MCF 10A (cell line): ENCODE measurements at regions not wholly inside any gene's neighbourhood (a gene's known extent, or its start where the extent isn't known, plus 50 kb on each side); places are given as distances from the start of the nearest gene placed in this dataset.

ENCODE experiments used
- BruUV-seq: library from RNA; stranded (reverse); fragments of 400-500 nt; replicated peaks from 2 replicates; lab custom pipeline; 2021; lab: Mats Ljungman, UMichigan
- CTCF ChIA-PET: fragments of 300-600 bp; sonication (Branson Sonifier 250); formaldehyde crosslinking; extraction: SDS; loops from one replicate; lab custom pipeline; 2021; ENCODE audit warnings: antibody characterized with exemption, inconsistent platforms; lab: Yijun Ruan, JAX
- POLR2A ChIA-PET: fragments of 300-600, 350-650 bp; sonication (Branson Sonifier 250); formaldehyde crosslinking; extraction: SDS; loops from one replicate; lab custom pipeline; 2020; ENCODE audit warnings: antibody characterized with exemption, inconsistent platforms; lab: Yijun Ruan, JAX
- DNase-seq: peaks from one replicate; pipeline ENCODE4 v3.0.0-alpha.2; 2018; ENCODE audit not compliant: unreplicated experiment
- H3K27ac Mint-ChIP-seq: one replicate; pipeline ENCODE4 v1.8.0; 2022; ENCODE audit warnings: mild to moderate bottlenecking, low read depth, mixed read lengths; ENCODE audit not compliant: unreplicated experiment
- H3K27me3 Mint-ChIP-seq: one replicate; pipeline ENCODE4 v1.8.0; 2022; ENCODE audit warnings: mixed read lengths; ENCODE audit not compliant: insufficient read depth, unreplicated experiment
- H3K36me3 Mint-ChIP-seq: one replicate; pipeline ENCODE4 v1.8.0; 2022; ENCODE audit warnings: mild to moderate bottlenecking, moderate library complexity, mixed read lengths; ENCODE audit not compliant: insufficient read depth, unreplicated experiment
- H3K4me1 Mint-ChIP-seq: one replicate; pipeline ENCODE4 v1.8.0; 2022; ENCODE audit warnings: mixed read lengths; ENCODE audit not compliant: insufficient read depth, unreplicated experiment
- H3K4me3 Mint-ChIP-seq: one replicate; pipeline ENCODE4 v1.8.0; 2022; ENCODE audit warnings: mild to moderate bottlenecking, moderate library complexity, mixed read lengths; ENCODE audit not compliant: unreplicated experiment
- H3K9me3 Mint-ChIP-seq: one replicate; pipeline ENCODE4 v1.8.0; 2022; ENCODE audit warnings: mixed read lengths; ENCODE audit not compliant: unreplicated experiment
- intact Hi-C: fragments of 100-400 bp; cut with micrococcal nuclease; formaldehyde crosslinking; loops from 2 replicates; pipeline ENCODE4 v1.14.1; 2022
- TF ChIP-seq, protein P1 (sequence below): fragments of 200-600 bp; IDR thresholded peaks from one replicate; pipeline ENCODE4 v1.8.0; 2022; ENCODE audit warnings: antibody characterized with exemption, mild to moderate bottlenecking; ENCODE audit not compliant: unreplicated experiment

DNA sequence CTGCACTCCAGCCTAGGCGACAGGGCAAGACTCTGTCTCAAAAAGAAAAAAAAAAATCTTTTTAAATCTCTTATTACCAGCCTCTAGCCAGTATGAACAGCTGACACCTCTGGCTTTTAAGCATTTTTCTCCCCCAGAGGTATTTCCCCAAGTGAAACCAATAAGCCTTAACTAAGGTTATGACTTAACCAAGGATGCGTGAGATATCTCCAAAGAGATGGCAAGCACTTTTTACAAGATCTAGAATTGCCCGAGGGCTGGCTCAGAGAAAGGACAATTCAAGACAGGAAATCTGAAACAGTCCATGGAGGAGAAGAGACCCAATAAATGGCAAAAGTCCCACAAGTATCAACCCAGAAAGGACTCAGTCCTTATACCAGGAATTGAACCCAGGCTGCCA is 362.1 kb downstream of the FOXO1 start:
- H3K9me3 Mint-ChIP-seq, result peaks cover 7% of the 10 kb centered on the region
- ChIA-PET POLR2A (no interaction called here), CTCF (no interaction called here)
- H3K27ac Mint-ChIP-seq, result no peak overlapping the region
- H3K27me3 Mint-ChIP-seq, result no peaks in the 10 kb centered on the region
- no TSS peak for BruUV-seq
- no peak overlapping the region for H3K4me3 Mint-ChIP-seq
- H3K4me1 Mint-ChIP-seq, result no peaks in the 10 kb centered on the region
- TF ChIP-seq, protein P1, sequence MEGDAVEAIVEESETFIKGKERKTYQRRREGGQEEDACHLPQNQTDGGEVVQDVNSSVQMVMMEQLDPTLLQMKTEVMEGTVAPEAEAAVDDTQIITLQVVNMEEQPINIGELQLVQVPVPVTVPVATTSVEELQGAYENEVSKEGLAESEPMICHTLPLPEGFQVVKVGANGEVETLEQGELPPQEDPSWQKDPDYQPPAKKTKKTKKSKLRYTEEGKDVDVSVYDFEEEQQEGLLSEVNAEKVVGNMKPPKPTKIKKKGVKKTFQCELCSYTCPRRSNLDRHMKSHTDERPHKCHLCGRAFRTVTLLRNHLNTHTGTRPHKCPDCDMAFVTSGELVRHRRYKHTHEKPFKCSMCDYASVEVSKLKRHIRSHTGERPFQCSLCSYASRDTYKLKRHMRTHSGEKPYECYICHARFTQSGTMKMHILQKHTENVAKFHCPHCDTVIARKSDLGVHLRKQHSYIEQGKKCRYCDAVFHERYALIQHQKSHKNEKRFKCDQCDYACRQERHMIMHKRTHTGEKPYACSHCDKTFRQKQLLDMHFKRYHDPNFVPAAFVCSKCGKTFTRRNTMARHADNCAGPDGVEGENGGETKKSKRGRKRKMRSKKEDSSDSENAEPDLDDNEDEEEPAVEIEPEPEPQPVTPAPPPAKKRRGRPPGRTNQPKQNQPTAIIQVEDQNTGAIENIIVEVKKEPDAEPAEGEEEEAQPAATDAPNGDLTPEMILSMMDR, result no peak
- no peaks in the 10 kb centered on the region for H3K36me3 Mint-ChIP-seq
- DNase-seq, result no peak
- intact Hi-C loops, result no loop called here

DNA sequence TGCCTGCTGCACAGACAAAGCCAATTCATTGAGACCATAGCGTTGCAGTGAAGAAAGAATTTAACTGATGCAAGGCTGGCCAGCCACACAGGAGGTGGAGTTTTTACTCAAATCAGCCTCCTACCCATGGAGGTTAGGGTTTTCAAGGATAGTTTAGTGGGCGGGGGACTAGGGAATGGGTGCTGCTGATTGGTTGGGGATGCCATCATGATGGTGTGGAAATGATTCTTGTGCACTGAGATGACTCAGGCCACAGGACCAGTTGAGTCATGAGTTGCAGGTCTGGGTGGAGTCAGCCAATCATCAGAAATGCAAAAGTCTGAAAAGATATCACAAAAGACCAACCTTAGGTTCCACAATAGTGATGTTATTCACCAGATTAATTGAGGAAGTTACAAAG is 359.6 kb downstream of the FOXO1 start:
- intact Hi-C loops, result no loop called here
- ChIA-PET POLR2A (no interaction called here), CTCF (no interaction called here)
- no peaks in the 10 kb centered on the region for H3K27me3 Mint-ChIP-seq
- H3K9me3 Mint-ChIP-seq, result peaks cover 7% of the 10 kb centered on the region
- H3K4me3 Mint-ChIP-seq, result no peak overlapping the region
- DNase-seq, result no peak
- TF ChIP-seq, protein P1, result no peak
- H3K27ac Mint-ChIP-seq, result no peak overlapping the region
- BruUV-seq, result no TSS peak
- H3K36me3 Mint-ChIP-seq, result no peaks in the 10 kb centered on the region
- no peaks in the 10 kb centered on the region for H3K4me1 Mint-ChIP-seq

DNA sequence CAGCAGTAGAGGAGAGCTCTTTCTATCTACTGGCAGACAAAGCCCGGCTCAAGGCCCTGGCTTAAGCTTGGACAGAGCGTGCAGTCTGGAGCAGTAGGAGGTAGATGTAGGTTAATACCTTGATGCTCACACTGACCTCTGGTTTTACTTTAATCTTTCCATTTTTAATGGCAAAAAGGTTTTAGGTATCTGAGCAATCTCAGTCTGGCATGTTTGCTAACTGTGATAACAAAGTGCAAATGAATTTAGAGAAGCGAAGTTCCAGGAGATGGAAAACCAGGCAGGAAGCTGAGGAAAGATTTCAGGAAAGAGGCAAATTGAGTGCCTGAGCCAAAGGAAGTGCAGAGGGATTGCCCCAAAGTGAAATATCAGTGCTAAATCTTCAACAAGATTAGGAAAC is 356.6 kb downstream of the FOXO1 start:
- ChIA-PET CTCF (no interaction called here), POLR2A (interaction anchor here (0.7 kb wide), 1 partner anchor 14 kb away, joined by 3 read pairs; no protein-coding TSS in a partner anchor)
- no TSS peak for BruUV-seq
- H3K9me3 Mint-ChIP-seq, result peaks cover 7% of the 10 kb centered on the region
- no peaks in the 10 kb centered on the region for H3K27me3 Mint-ChIP-seq
- no peak for DNase-seq
- H3K27ac Mint-ChIP-seq, result no peak overlapping the region
- H3K4me3 Mint-ChIP-seq, result no peak overlapping the region
- H3K36me3 Mint-ChIP-seq, result peaks cover 6% of the 10 kb centered on the region
- no peaks in the 10 kb centered on the region for H3K4me1 Mint-ChIP-seq
- intact Hi-C loops, result loop anchor here (10.0 kb wide), 1 partner anchor 55 kb away; no protein-coding TSS in a partner anchor
- TF ChIP-seq, protein P1, result no peak

DNA sequence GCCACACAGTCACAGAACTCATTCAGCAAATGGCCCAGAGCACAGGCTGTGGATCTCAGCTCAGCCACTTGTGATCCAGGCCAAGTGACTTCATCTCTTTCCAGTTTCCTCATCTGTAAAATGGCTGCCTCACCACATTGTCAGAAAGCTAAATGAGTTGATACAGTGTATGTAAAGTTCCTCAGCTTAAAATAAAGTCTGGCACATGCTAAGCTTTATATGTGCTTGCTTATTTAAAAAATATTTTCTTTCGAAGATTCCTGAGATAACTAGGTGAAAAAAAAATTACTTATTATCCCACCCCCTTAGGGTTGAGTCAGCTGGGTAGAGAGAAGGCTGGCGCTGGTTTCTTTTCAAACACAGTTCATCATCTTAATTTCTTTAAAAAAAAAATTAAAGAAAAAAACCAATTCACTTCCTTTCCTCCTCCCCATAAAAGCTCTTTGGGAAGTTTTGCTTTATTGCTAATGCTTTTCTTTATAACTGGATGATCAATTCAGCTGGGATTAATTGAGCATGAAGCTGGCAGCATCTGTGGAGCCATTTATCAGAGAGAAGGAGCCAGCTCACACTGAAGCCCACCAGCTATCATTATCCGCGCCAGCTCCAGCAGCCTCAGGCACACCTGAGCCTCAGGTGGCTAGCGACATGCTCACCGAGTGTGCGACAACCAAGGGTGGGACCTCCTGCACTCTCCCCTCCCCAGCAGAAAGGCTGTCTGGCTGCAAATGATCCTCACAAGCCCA is 354.9 kb downstream of the FOXO1 start:
- Mint-ChIP-seq H3K4me3 (no peak overlapping the region), H3K4me1 (no peaks in the 10 kb centered on the region), H3K36me3 (peaks cover 6% of the 10 kb centered on the region), H3K27ac (no peak overlapping the region), H3K27me3 (no peaks in the 10 kb centered on the region), H3K9me3 (no peaks in the 10 kb centered on the region)
- ChIA-PET POLR2A (interaction anchor here (0.5 to 1.0 kb wide), 4 partner anchors 39 to 1001 kb away, joined by 3 to 4 read pairs (median 3); no protein-coding TSS in a partner anchor), CTCF (interaction anchor here (0.6 to 0.9 kb wide), 2 partner anchors 371 to 528 kb away, joined by 3 read pairs; no protein-coding TSS in a partner anchor)
- intact Hi-C loops, result loop anchor here (10.0 kb wide), 1 partner anchor 57 kb away; no protein-coding TSS in a partner anchor
- TF ChIP-seq, protein P1, result no peak
- BruUV-seq, result no TSS peak
- no peak for DNase-seq
